Immature natural killer cell (primary cell): ENCODE measurements at regions not wholly inside any gene's neighbourhood (a gene's known extent, or its start where the extent isn't known, plus 50 kb on each side); places are given as distances from the start of the nearest gene placed in this dataset.

Experiments used
- DNase-seq, 3 donors: peaks; one replicate each; pipeline ENCODE4 v3.0.0; 2022; ENCODE audit warnings: mixed read lengths in 1 of 3
- H3K27ac Mint-ChIP-seq, 6 donors: one replicate each; pipeline ENCODE4 v1.8.0; 2020; ENCODE audit warnings: mixed read lengths in 6 of 6, mild to moderate bottlenecking in 5 of 6, inconsistent platforms in 4 of 6, moderate library complexity in 3 of 6
- H3K27me3 Mint-ChIP-seq, 3 donors: one replicate each; pipeline ENCODE4 v1.8.0; 2020 to 2021; ENCODE audit warnings: low read depth in 3 of 3, mild to moderate bottlenecking in 3 of 3, mixed read lengths in 3 of 3, moderate library complexity in 3 of 3, inconsistent platforms in 1 of 3
- H3K36me3 Mint-ChIP-seq, 3 donors: one replicate each; pipeline ENCODE4 v1.8.0; 2020; ENCODE audit warnings: mixed read lengths in 3 of 3, inconsistent platforms in 2 of 3, mild to moderate bottlenecking in 2 of 3
- H3K4me1 Mint-ChIP-seq, 2 donors: one replicate each; pipeline ENCODE4 v1.8.0; 2020; ENCODE audit warnings: inconsistent platforms in 2 of 2, mild to moderate bottlenecking in 2 of 2, mixed read lengths in 2 of 2, moderate library complexity in 1 of 2
- H3K4me3 Mint-ChIP-seq, 5 donors: one replicate each; pipeline ENCODE4 v1.8.0; 2020; ENCODE audit warnings: mild to moderate bottlenecking in 5 of 5, mixed read lengths in 5 of 5, inconsistent platforms in 3 of 5, moderate library complexity in 3 of 5
- H3K9me3 Mint-ChIP-seq, 6 donors: one replicate each; pipeline ENCODE4 v1.8.0; 2020; ENCODE audit warnings: mild to moderate bottlenecking in 6 of 6, mixed read lengths in 6 of 6, inconsistent platforms in 4 of 6, moderate library complexity in 3 of 6

- H3K4me3 Mint-ChIP-seq, result peak overlapping the region; percentile 9 to 65 (median 27)
- H3K36me3 Mint-ChIP-seq, result peaks cover 0 to 5% (median 0%) of the 10 kb centered on the region in 3 donors
- H3K9me3 Mint-ChIP-seq, result peaks cover 0 to 4% (median 0%) of the 10 kb centered on the region in 6 donors
- peak; percentile 14 to 41 (median 20) for DNase-seq
- H3K27ac Mint-ChIP-seq, result peak overlapping the region in 5 of 6 donors; percentile 29 to 58 (median 49)
- H3K27me3 Mint-ChIP-seq, result peaks cover 0 to 2% (median 2%) of the 10 kb centered on the region in 3 donors
- H3K4me1 Mint-ChIP-seq, result peaks cover 47 to 52% of the 10 kb centered on the region in 2 donors
Observed at GRCh38 chr13:74838096-74838495, 643.9 kb downstream of the TBC1D4 start.

- peak overlapping the region in 1 of 6 donors; percentile 27 for H3K27ac Mint-ChIP-seq
- peaks cover 0 to 5% (median 0%) of the 10 kb centered on the region in 3 donors for H3K36me3 Mint-ChIP-seq
- peaks cover 0 to 4% (median 0%) of the 10 kb centered on the region in 6 donors for H3K9me3 Mint-ChIP-seq
- peaks cover 47 to 52% of the 10 kb centered on the region in 2 donors for H3K4me1 Mint-ChIP-seq
- H3K27me3 Mint-ChIP-seq, result peaks cover 0 to 2% (median 2%) of the 10 kb centered on the region in 3 donors
- no peak overlapping the region for H3K4me3 Mint-ChIP-seq
- no peak for DNase-seq
Observed at GRCh38 chr13:74836628-74837027, 645.3 kb downstream of the TBC1D4 start.

GRCh38 chr13:74835579-74835978 is 646.4 kb downstream of the TBC1D4 start:
- Mint-ChIP-seq H3K27ac (peak overlapping the region in 4 of 6 donors; percentile 19 to 42 (median 28)), H3K9me3 (peaks cover 0 to 4% (median 0%) of the 10 kb centered on the region in 6 donors), H3K36me3 (no peaks in the 10 kb centered on the region), H3K27me3 (peaks cover 0 to 3% (median 2%) of the 10 kb centered on the region in 3 donors), H3K4me1 (peaks cover 47 to 52% of the 10 kb centered on the region in 2 donors), H3K4me3 (peak overlapping the region; percentile 23 to 64 (median 36))
- DNase-seq, result peak in 2 of 3 donors; percentile 7 to 10

- H3K27ac Mint-ChIP-seq, result no peak overlapping the region
- H3K9me3 Mint-ChIP-seq, result no peaks in the 10 kb centered on the region
- H3K27me3 Mint-ChIP-seq, result peaks cover 1 to 6% (median 2%) of the 10 kb centered on the region in 3 donors
- peaks cover 0 to 2% of the 10 kb centered on the region in 2 donors for H3K4me1 Mint-ChIP-seq
- no peaks in the 10 kb centered on the region for H3K36me3 Mint-ChIP-seq
- DNase-seq, result no peak
- no peak overlapping the region for H3K4me3 Mint-ChIP-seq
Observed at GRCh38 chr13:74825938-74826246, 656.1 kb downstream of the TBC1D4 start.

- Mint-ChIP-seq H3K36me3 (no peaks in the 10 kb centered on the region), H3K27ac (no peak overlapping the region), H3K4me1 (peaks cover 0 to 2% of the 10 kb centered on the region in 2 donors), H3K9me3 (peaks cover 0 to 1% (median 0%) of the 10 kb centered on the region in 6 donors), H3K27me3 (peaks cover 2 to 6% (median 2%) of the 10 kb centered on the region in 3 donors), H3K4me3 (no peak overlapping the region)
- no peak for DNase-seq
Observed at GRCh38 chr13:74825152-74825937, 656.6 kb downstream of the TBC1D4 start.

- H3K27me3 Mint-ChIP-seq, result peaks cover 0 to 3% (median 3%) of the 10 kb centered on the region in 3 donors
- no peaks in the 10 kb centered on the region for H3K36me3 Mint-ChIP-seq
- DNase-seq, result no peak
- no peak overlapping the region for H3K27ac Mint-ChIP-seq
- H3K4me1 Mint-ChIP-seq, result no peaks in the 10 kb centered on the region
- peaks cover 0 to 3% (median 0%) of the 10 kb centered on the region in 6 donors for H3K9me3 Mint-ChIP-seq
- no peak overlapping the region for H3K4me3 Mint-ChIP-seq
Observed at GRCh38 chr13:74820809-74821208, 661.2 kb downstream of the TBC1D4 start.

- no peak overlapping the region for H3K4me3 Mint-ChIP-seq
- H3K27me3 Mint-ChIP-seq, result peaks cover 0 to 3% (median 3%) of the 10 kb centered on the region in 3 donors
Observed at GRCh38 chr13:74819549-74819948, 662.4 kb downstream of the TBC1D4 start.

GRCh38 chr13:74816737-74817136 is 665.2 kb downstream of the TBC1D4 start:
- no peak overlapping the region for H3K4me3 Mint-ChIP-seq
- no peaks in the 10 kb centered on the region for H3K4me1 Mint-ChIP-seq
- no peak overlapping the region for H3K27ac Mint-ChIP-seq
- H3K27me3 Mint-ChIP-seq, result peaks cover 0 to 4% (median 3%) of the 10 kb centered on the region in 3 donors
- H3K9me3 Mint-ChIP-seq, result peaks cover 0 to 16% (median 5%) of the 10 kb centered on the region in 6 donors
- DNase-seq, result no peak
- H3K36me3 Mint-ChIP-seq, result no peaks in the 10 kb centered on the region

More at GRCh38 chr13:74819549-74819948, 662.4 kb downstream of the TBC1D4 start:
- no peak for DNase-seq
- no peaks in the 10 kb centered on the region for H3K4me1 Mint-ChIP-seq
- H3K36me3 Mint-ChIP-seq, result no peaks in the 10 kb centered on the region
- peaks cover 0 to 8% (median 0%) of the 10 kb centered on the region in 6 donors for H3K9me3 Mint-ChIP-seq
- no peak overlapping the region for H3K27ac Mint-ChIP-seq

GRCh38 chr13:74796157-74796556 is 662.0 kb upstream of the KLF12 start:
- Mint-ChIP-seq H3K36me3 (peaks cover 0 to 3% (median 0%) of the 10 kb centered on the region in 3 donors), H3K4me3 (no peak overlapping the region), H3K27ac (no peak overlapping the region), H3K9me3 (peaks cover 0 to 7% (median 3%) of the 10 kb centered on the region in 6 donors), H3K27me3 (peaks cover 3 to 7% (median 6%) of the 10 kb centered on the region in 3 donors), H3K4me1 (no peaks in the 10 kb centered on the region)
- DNase-seq, result no peak

- DNase-seq, result no peak
- H3K36me3 Mint-ChIP-seq, result peaks cover 0 to 3% (median 0%) of the 10 kb centered on the region in 3 donors
- no peak overlapping the region for H3K27ac Mint-ChIP-seq
- H3K4me3 Mint-ChIP-seq, result no peak overlapping the region
- peaks cover 0 to 7% (median 3%) of the 10 kb centered on the region in 6 donors for H3K9me3 Mint-ChIP-seq
- H3K4me1 Mint-ChIP-seq, result no peaks in the 10 kb centered on the region
- peaks cover 3 to 8% (median 6%) of the 10 kb centered on the region in 3 donors for H3K27me3 Mint-ChIP-seq
Observed at GRCh38 chr13:74795526-74795925, 661.3 kb upstream of the KLF12 start.

- peaks cover 0 to 3% (median 0%) of the 10 kb centered on the region in 3 donors for H3K36me3 Mint-ChIP-seq
- H3K27me3 Mint-ChIP-seq, result peaks cover 5 to 13% (median 6%) of the 10 kb centered on the region in 3 donors
- H3K27ac Mint-ChIP-seq, result no peak overlapping the region
- peaks cover 0 to 6% (median 1%) of the 10 kb centered on the region in 6 donors for H3K9me3 Mint-ChIP-seq
- no peak for DNase-seq
- H3K4me1 Mint-ChIP-seq, result no peaks in the 10 kb centered on the region
- H3K4me3 Mint-ChIP-seq, result no peak overlapping the region
Observed at GRCh38 chr13:74794582-74794981, 660.4 kb upstream of the KLF12 start.

GRCh38 chr13:74794147-74794546 is 659.9 kb upstream of the KLF12 start:
- no peak for DNase-seq
- Mint-ChIP-seq H3K9me3 (peaks cover 0 to 5% (median 0%) of the 10 kb centered on the region in 6 donors), H3K27ac (no peak overlapping the region), H3K4me1 (no peaks in the 10 kb centered on the region), H3K4me3 (no peak overlapping the region), H3K36me3 (peaks cover 0 to 3% (median 0%) of the 10 kb centered on the region in 3 donors), H3K27me3 (peaks cover 5 to 13% (median 6%) of the 10 kb centered on the region in 3 donors)

GRCh38 chr13:74784959-74785358 is 650.8 kb upstream of the KLF12 start:
- H3K4me1 Mint-ChIP-seq, result no peaks in the 10 kb centered on the region
- H3K27me3 Mint-ChIP-seq, result peaks cover 0 to 5% (median 0%) of the 10 kb centered on the region in 3 donors
- H3K27ac Mint-ChIP-seq, result no peak overlapping the region
- no peak overlapping the region for H3K4me3 Mint-ChIP-seq
- no peak for DNase-seq
- no peaks in the 10 kb centered on the region for H3K36me3 Mint-ChIP-seq
- no peaks in the 10 kb centered on the region for H3K9me3 Mint-ChIP-seq

GRCh38 chr13:74778946-74779345 is 644.7 kb upstream of the KLF12 start:
- Mint-ChIP-seq H3K36me3 (no peaks in the 10 kb centered on the region), H3K4me3 (no peak overlapping the region), H3K27me3 (peaks cover 0 to 1% (median 0%) of the 10 kb centered on the region in 3 donors), H3K4me1 (no peaks in the 10 kb centered on the region), H3K27ac (no peak overlapping the region), H3K9me3 (no peaks in the 10 kb centered on the region)
- no peak for DNase-seq
